Nephron progenitor cell (in vitro differentiated cells): ENCODE measurements at regions not wholly inside any gene's neighbourhood (a gene's known extent, or its start where the extent isn't known, plus 50 kb on each side); places are given as distances from the start of the nearest gene placed in this dataset.
"Not testable (repeated sequence)": the region's sequence is repeated elsewhere in the genome, so short reads cannot be mapped to it uniquely, and the experiment has no call there.

Source experiments
- DNase-seq: peaks from one replicate; pipeline ENCODE4 v3.0.0; 2021
- H3K27ac Mint-ChIP-seq: 2 replicates; pipeline ENCODE4 v1.8.0; 2021; ENCODE audit warnings: mild to moderate bottlenecking, moderate library complexity, mixed read lengths
- H3K27me3 Mint-ChIP-seq: 2 replicates; pipeline ENCODE4 v1.8.0; 2021; ENCODE audit warnings: mild to moderate bottlenecking, low read depth, mixed read lengths; ENCODE audit not compliant: poor library complexity
- H3K36me3 Mint-ChIP-seq: 2 replicates; pipeline ENCODE4 v1.8.0; 2021; ENCODE audit warnings: low read depth, mixed read lengths
- H3K4me1 Mint-ChIP-seq: 2 replicates; pipeline ENCODE4 v1.8.0; 2021; ENCODE audit warnings: mixed read lengths
- H3K4me3 Mint-ChIP-seq: 2 replicates; pipeline ENCODE4 v1.8.0; 2021; ENCODE audit warnings: mild to moderate bottlenecking, moderate library complexity, mixed read lengths
- H3K9me3 Mint-ChIP-seq: 2 replicates; pipeline ENCODE4 v1.8.0; 2021; ENCODE audit warnings: mild to moderate bottlenecking, moderate library complexity, mixed read lengths
- TF ChIP-seq, protein P1 (sequence below): fragments of 200-600 bp; sonication (generic); IDR thresholded peaks from 2 replicates; pipeline ENCODE4 v1.5.0; 2021; ENCODE audit warnings: antibody characterized with exemption

- H3K9me3 Mint-ChIP-seq: peaks cover 8% of the 10 kb centered on the region
- DNase-seq: no peak
- peaks cover 19% of the 10 kb centered on the region for H3K27me3 Mint-ChIP-seq
- no peak overlapping the region for H3K27ac Mint-ChIP-seq
- no peak overlapping the region for H3K4me3 Mint-ChIP-seq
- no peaks in the 10 kb centered on the region for H3K36me3 Mint-ChIP-seq
- no peaks in the 10 kb centered on the region for H3K4me1 Mint-ChIP-seq
- TF ChIP-seq, protein P1, sequence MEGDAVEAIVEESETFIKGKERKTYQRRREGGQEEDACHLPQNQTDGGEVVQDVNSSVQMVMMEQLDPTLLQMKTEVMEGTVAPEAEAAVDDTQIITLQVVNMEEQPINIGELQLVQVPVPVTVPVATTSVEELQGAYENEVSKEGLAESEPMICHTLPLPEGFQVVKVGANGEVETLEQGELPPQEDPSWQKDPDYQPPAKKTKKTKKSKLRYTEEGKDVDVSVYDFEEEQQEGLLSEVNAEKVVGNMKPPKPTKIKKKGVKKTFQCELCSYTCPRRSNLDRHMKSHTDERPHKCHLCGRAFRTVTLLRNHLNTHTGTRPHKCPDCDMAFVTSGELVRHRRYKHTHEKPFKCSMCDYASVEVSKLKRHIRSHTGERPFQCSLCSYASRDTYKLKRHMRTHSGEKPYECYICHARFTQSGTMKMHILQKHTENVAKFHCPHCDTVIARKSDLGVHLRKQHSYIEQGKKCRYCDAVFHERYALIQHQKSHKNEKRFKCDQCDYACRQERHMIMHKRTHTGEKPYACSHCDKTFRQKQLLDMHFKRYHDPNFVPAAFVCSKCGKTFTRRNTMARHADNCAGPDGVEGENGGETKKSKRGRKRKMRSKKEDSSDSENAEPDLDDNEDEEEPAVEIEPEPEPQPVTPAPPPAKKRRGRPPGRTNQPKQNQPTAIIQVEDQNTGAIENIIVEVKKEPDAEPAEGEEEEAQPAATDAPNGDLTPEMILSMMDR: no peak
These were observed 300.5 kb upstream of the CCL2 start for GRCh38 chr17:33954597-33954996.

DNA sequence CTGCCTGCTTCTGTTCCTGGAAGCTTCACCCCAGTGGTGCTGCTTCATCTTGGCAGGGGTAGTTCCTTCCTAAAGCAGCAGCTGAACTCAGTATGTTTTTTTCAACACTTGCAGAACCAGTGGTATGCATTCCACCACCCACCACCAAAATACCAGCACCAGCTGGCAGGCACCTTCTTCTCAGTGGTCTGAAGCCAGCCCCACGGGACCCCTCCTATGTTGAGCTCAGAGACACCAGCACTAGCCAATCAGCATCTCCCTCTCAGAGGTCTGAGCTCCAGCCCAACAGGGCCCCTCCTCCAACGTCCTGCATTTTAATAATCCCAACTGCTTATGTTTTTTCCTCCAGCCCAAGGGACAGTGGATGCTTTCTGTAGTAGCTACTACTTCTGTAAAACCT lies 299.6 kb upstream of the CCL2 start:
- TF ChIP-seq, protein P1: no peak
- no peaks in the 10 kb centered on the region for H3K36me3 Mint-ChIP-seq
- no peak for DNase-seq
- no peak overlapping the region for H3K27ac Mint-ChIP-seq
- peaks cover 19% of the 10 kb centered on the region for H3K27me3 Mint-ChIP-seq
- H3K4me1 Mint-ChIP-seq: no peaks in the 10 kb centered on the region
- H3K4me3 Mint-ChIP-seq: no peak overlapping the region
- peaks cover 13% of the 10 kb centered on the region for H3K9me3 Mint-ChIP-seq

DNA sequence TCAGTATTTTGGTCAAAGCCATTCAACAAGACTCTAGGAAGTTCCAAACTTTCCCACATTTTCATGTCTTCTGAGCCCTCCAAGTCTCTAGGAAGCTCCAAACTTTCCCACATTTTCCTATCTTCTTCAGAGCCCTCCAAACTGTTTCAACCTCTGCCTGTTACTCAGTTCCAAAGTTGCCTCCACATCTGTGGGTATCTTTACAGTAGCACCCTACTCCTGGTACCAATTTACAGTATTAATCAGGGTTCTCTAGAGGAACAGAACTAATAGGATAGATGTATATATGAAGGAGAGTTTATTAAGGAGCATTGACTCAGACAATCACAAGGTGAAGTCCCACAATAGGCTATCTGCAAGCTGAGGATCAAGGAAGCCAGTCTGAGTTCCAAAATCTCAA lies 296.0 kb upstream of the CCL2 start:
- H3K4me3 Mint-ChIP-seq, H3K36me3 Mint-ChIP-seq, H3K27ac Mint-ChIP-seq, H3K4me1 Mint-ChIP-seq, DNase-seq: not testable (repeated sequence)
- H3K27me3 Mint-ChIP-seq: peaks cover 29% of the 10 kb centered on the region
- H3K9me3 Mint-ChIP-seq: peaks cover 16% of the 10 kb centered on the region

GRCh38 chr17:33962857-33963655 lies 292.0 kb upstream of the CCL2 start:
- Mint-ChIP-seq H3K9me3 (peaks cover 16% of the 10 kb centered on the region), H3K27ac (no peak overlapping the region)

DNA sequence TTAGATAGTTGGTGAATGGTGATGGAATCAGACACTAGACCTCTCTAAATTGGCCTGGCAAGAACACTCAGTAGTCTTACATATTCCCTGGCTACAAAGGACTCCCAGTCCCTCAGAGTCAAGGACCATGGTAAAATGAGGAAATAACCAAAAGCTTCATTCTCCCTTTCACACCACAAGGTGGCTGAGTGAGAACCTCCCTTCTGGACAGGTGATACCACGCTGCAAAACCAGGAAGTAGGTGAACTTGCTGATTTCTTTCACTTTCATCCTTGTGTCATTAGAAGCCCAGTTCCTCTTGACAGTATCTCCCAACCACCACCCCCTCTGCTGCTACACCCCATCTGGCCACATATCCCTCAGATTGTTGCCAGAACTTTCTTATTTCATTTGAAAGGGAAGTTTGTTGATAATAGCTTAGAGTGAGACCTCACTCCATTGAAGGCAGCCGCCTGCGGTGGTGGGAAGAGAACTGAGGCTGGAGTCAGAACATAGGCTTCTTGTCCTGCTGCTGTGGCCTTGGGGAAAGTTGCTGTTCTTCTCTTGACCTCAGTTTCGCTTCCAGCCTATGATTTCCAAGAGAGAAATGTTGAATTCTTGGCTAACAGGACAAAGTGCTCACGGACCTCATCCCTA lies 290.6 kb upstream of the CCL2 start:
- Mint-ChIP-seq H3K36me3 (no peaks in the 10 kb centered on the region), H3K4me3 (no peak overlapping the region), H3K4me1 (peaks cover 15% of the 10 kb centered on the region), H3K27me3 (peaks cover 19% of the 10 kb centered on the region), H3K9me3 (peaks cover 9% of the 10 kb centered on the region), H3K27ac (no peak overlapping the region)
- DNase-seq: no peak
- TF ChIP-seq, protein P1: no peak

More at GRCh38 chr17:33962857-33963655, 292.0 kb upstream of the CCL2 start:
- Mint-ChIP-seq H3K27me3 (peaks cover 19% of the 10 kb centered on the region), H3K4me1 (peaks cover 3% of the 10 kb centered on the region), H3K36me3 (no peaks in the 10 kb centered on the region), H3K4me3 (no peak overlapping the region)
- TF ChIP-seq, protein P1: no peak
- no peak for DNase-seq

- no peaks in the 10 kb centered on the region for H3K9me3 Mint-ChIP-seq
- peaks cover 15% of the 10 kb centered on the region for H3K4me1 Mint-ChIP-seq
- H3K36me3 Mint-ChIP-seq: no peaks in the 10 kb centered on the region
- H3K4me3 Mint-ChIP-seq: no peak overlapping the region
- TF ChIP-seq, protein P1: no peak
- DNase-seq: no peak
- peaks cover 19% of the 10 kb centered on the region for H3K27me3 Mint-ChIP-seq
- H3K27ac Mint-ChIP-seq: no peak overlapping the region
These were observed 288.6 kb upstream of the CCL2 start for GRCh38 chr17:33966410-33967059.
